ENCODE measurements at regions not wholly inside any gene's neighbourhood (a gene's known extent, or its start where the extent isn't known, plus 50 kb on each side); places are given as distances from the start of the nearest gene placed in this dataset.

GRCh38 chr10:10828623-10829022 is 189.0 kb upstream of the CELF2 start:
- H3K4me3 Mint-ChIP-seq, result no peak overlapping the region
- H2AFZ ChIP-seq (replicated peaks), result no peak overlapping the region

GRCh38 chr10:10829576-10829975 is 188.1 kb upstream of the CELF2 start:
- Histone ChIP-seq H3F3A (ENCODE audit: low read depth) (no peaks in the 10 kb centered on the region), H3K4me3 (no peak overlapping the region), H2AFZ (replicated peaks) (no peak overlapping the region), H3K79me2 (ENCODE audit: low read depth) (no peaks in the 10 kb centered on the region), H3K4me2 (no peak overlapping the region), H3K4me1 (no peaks in the 10 kb centered on the region), H3K27ac (no peak overlapping the region), H4K20me1 (ENCODE audit: low read depth) (no peaks in the 10 kb centered on the region), H3K9me3 (ENCODE audit: low read depth) (no peaks in the 10 kb centered on the region), H3K27me3 (no peaks in the 10 kb centered on the region), H3K36me3 (no peaks in the 10 kb centered on the region), H3K9ac (no peak overlapping the region)
- H3K4me3 Mint-ChIP-seq, result no peak overlapping the region
- H3K9me3 Mint-ChIP-seq, result no peaks in the 10 kb centered on the region
- H3K27me3 Mint-ChIP-seq (ENCODE audit: insufficient read depth, low read depth), result no peaks in the 10 kb centered on the region
- H3K27ac Mint-ChIP-seq, result no peak overlapping the region
- TF ChIP-seq EZH2 (IDR thresholded peaks at IDR 0.05) (no peak), CTCF (IDR thresholded peaks at IDR 0.05) (no peak), EZH2phosphoT487 (IDR thresholded peaks at IDR 0.05) (no peak)
- no peak for DNase-seq (ENCODE audit: low spot score)
- H3K4me1 Mint-ChIP-seq, result no peaks in the 10 kb centered on the region
- H3K36me3 Mint-ChIP-seq, result no peaks in the 10 kb centered on the region

More at GRCh38 chr10:10828623-10829022, 189.0 kb upstream of the CELF2 start:
- Histone ChIP-seq H3K4me3 (no peak overlapping the region), H3K9me3 (ENCODE audit: low read depth) (no peaks in the 10 kb centered on the region), H3K9ac (no peak overlapping the region), H3F3A (ENCODE audit: low read depth) (no peaks in the 10 kb centered on the region), H4K20me1 (ENCODE audit: low read depth) (no peaks in the 10 kb centered on the region), H3K36me3 (no peaks in the 10 kb centered on the region), H3K27ac (no peak overlapping the region), H3K79me2 (ENCODE audit: low read depth) (no peaks in the 10 kb centered on the region), H3K4me2 (no peak overlapping the region), H3K4me1 (no peaks in the 10 kb centered on the region), H3K27me3 (no peaks in the 10 kb centered on the region)
- Mint-ChIP-seq H3K27ac (no peak overlapping the region), H3K4me1 (no peaks in the 10 kb centered on the region), H3K9me3 (no peaks in the 10 kb centered on the region), H3K27me3 (ENCODE audit: insufficient read depth, low read depth) (no peaks in the 10 kb centered on the region), H3K36me3 (no peaks in the 10 kb centered on the region)
- DNase-seq (ENCODE audit: low spot score), result no peak
- TF ChIP-seq EZH2 (IDR thresholded peaks at IDR 0.05) (no peak), CTCF (IDR thresholded peaks at IDR 0.05) (no peak), EZH2phosphoT487 (IDR thresholded peaks at IDR 0.05) (no peak)

- Mint-ChIP-seq H3K4me1 (no peaks in the 10 kb centered on the region), H3K9me3 (no peaks in the 10 kb centered on the region), H3K36me3 (no peaks in the 10 kb centered on the region), H3K27me3 (ENCODE audit: insufficient read depth, low read depth) (no peaks in the 10 kb centered on the region), H3K27ac (no peak overlapping the region), H3K4me3 (no peak overlapping the region)
- Histone ChIP-seq H3K27me3 (no peaks in the 10 kb centered on the region), H3K4me3 (no peak overlapping the region), H2AFZ (replicated peaks) (no peak overlapping the region), H3K9ac (no peak overlapping the region), H3K4me2 (no peak overlapping the region), H3K79me2 (ENCODE audit: low read depth) (no peaks in the 10 kb centered on the region), H3K36me3 (no peaks in the 10 kb centered on the region), H3K27ac (no peak overlapping the region), H3K4me1 (no peaks in the 10 kb centered on the region), H3F3A (ENCODE audit: low read depth) (no peaks in the 10 kb centered on the region), H3K9me3 (ENCODE audit: low read depth) (no peaks in the 10 kb centered on the region), H4K20me1 (ENCODE audit: low read depth) (no peaks in the 10 kb centered on the region)
- no peak for DNase-seq (ENCODE audit: low spot score)
- no peak for TF ChIP-seq CTCF (IDR thresholded peaks at IDR 0.05)
- TF ChIP-seq EZH2phosphoT487 (IDR thresholded peaks at IDR 0.05), result no peak
- TF ChIP-seq EZH2 (IDR thresholded peaks at IDR 0.05), result no peak
Observed at GRCh38 chr10:10830293-10830986, 187.2 kb upstream of the CELF2 start.

Measured in neural progenitor cell (in vitro differentiated cells).